Right ventricle myocardium inferior (tissue), 1 donor: ENCODE measurements at regions not wholly inside any gene's neighbourhood (a gene's known extent, or its start where the extent isn't known, plus 50 kb on each side); places are given as distances from the start of the nearest gene placed in this dataset.

Experiments used
- ATAC-seq: fragments of 200-7000 bp; cut with Tn5 transposase; one replicate; pipeline ENCODE4 v1.9.1; 2020; ENCODE audit warnings: mild to moderate bottlenecking, moderate library complexity
- DNase-seq: peaks from one replicate; pipeline ENCODE4 v3.0.0; 2021; ENCODE audit errors: missing footprints
- intact Hi-C: fragments of 100-400 bp; cut with DNase I; formaldehyde crosslinking; loops from one replicate; pipeline ENCODE4 v1.11.0; 2022
- donor health status: DM: no; HTN: yes; CAD: no; lungs with severe emphysema.

GRCh38 chr7:88700725-88701124 is 58.8 kb upstream of the ZNF804B start:
- ATAC-seq, result no peak
- intact Hi-C loops, result no loop called here
- no peak for DNase-seq

- DNase-seq (no peak), ATAC-seq (no peak)
- intact Hi-C loops, result no loop called here
These were observed 65.3 kb upstream of the ZNF804B start for GRCh38 chr7:88694207-88694606.

GRCh38 chr7:88693131-88693530 is 66.4 kb upstream of the ZNF804B start:
- DNase-seq (no peak), ATAC-seq (no peak)
- intact Hi-C loops, result no loop called here

- DNase-seq (no peak), ATAC-seq (no peak)
- intact Hi-C loops, result no loop called here
These were observed 67.0 kb upstream of the ZNF804B start for GRCh38 chr7:88692493-88692892.

GRCh38 chr7:88689821-88690220 is 69.7 kb upstream of the ZNF804B start:
- ATAC-seq (no peak), DNase-seq (no peak)
- intact Hi-C loops, result no loop called here

- intact Hi-C loops, result no loop called here
- DNase-seq (no peak), ATAC-seq (no peak)
These were observed 71.3 kb upstream of the ZNF804B start for GRCh38 chr7:88688222-88688621.

- no peak for ATAC-seq
- DNase-seq, result no peak
- intact Hi-C loops, result no loop called here
These were observed 72.9 kb upstream of the ZNF804B start for GRCh38 chr7:88686468-88687229.

GRCh38 chr7:88681682-88682081 is 77.8 kb upstream of the ZNF804B start:
- intact Hi-C loops, result no loop called here
- ATAC-seq (no peak), DNase-seq (no peak)

- DNase-seq (no peak), ATAC-seq (no peak)
- intact Hi-C loops, result no loop called here
These were observed 89.0 kb upstream of the ZNF804B start for GRCh38 chr7:88670536-88670935.

- DNase-seq (no peak), ATAC-seq (no peak)
- intact Hi-C loops, result no loop called here
These were observed 89.6 kb upstream of the ZNF804B start for GRCh38 chr7:88669913-88670312.

GRCh38 chr7:88668591-88668990 is 90.9 kb upstream of the ZNF804B start:
- no peak for ATAC-seq
- intact Hi-C loops, result no loop called here
- no peak for DNase-seq

- DNase-seq, result no peak
- intact Hi-C loops, result no loop called here
- no peak for ATAC-seq
These were observed 92.9 kb upstream of the ZNF804B start for GRCh38 chr7:88666626-88667025.

- intact Hi-C loops, result no loop called here
- no peak for ATAC-seq
- DNase-seq, result no peak
These were observed 93.5 kb upstream of the ZNF804B start for GRCh38 chr7:88665892-88666514.

GRCh38 chr7:88664630-88665233 is 94.8 kb upstream of the ZNF804B start:
- ATAC-seq, result no peak
- no peak for DNase-seq
- intact Hi-C loops, result no loop called here

GRCh38 chr7:88661921-88662320 is 97.6 kb upstream of the ZNF804B start:
- intact Hi-C loops, result no loop called here
- ATAC-seq, result no peak
- DNase-seq, result no peak

- intact Hi-C loops, result no loop called here
- ATAC-seq (no peak), DNase-seq (no peak)
These were observed 111.7 kb upstream of the ZNF804B start for GRCh38 chr7:88647825-88648224.

- ATAC-seq (no peak), DNase-seq (no peak)
- intact Hi-C loops, result no loop called here
These were observed 120.9 kb upstream of the ZNF804B start for GRCh38 chr7:88638583-88638982.

GRCh38 chr7:88637795-88638194 is 121.7 kb upstream of the ZNF804B start:
- ATAC-seq (no peak), DNase-seq (no peak)
- intact Hi-C loops, result no loop called here

GRCh38 chr7:88635149-88635548 is 124.4 kb upstream of the ZNF804B start:
- ATAC-seq, result no peak
- DNase-seq, result no peak
- intact Hi-C loops, result no loop called here

GRCh38 chr7:88629559-88629958 is 129.9 kb upstream of the ZNF804B start:
- ATAC-seq, result no peak
- intact Hi-C loops, result no loop called here
- DNase-seq, result no peak
